HUDEP-2 (cell line): ENCODE measurements at regions not wholly inside any gene's neighbourhood (a gene's known extent, or its start where the extent isn't known, plus 50 kb on each side); places are given as distances from the start of the nearest gene placed in this dataset.

ENCODE experiments used
- DNase-seq, 76 experiments: peaks; one replicate each; lab custom pipeline; 2025; ENCODE audit not compliant: unreplicated experiment in 76 of 76; lab: John Stamatoyannopoulos, UW

DNA sequence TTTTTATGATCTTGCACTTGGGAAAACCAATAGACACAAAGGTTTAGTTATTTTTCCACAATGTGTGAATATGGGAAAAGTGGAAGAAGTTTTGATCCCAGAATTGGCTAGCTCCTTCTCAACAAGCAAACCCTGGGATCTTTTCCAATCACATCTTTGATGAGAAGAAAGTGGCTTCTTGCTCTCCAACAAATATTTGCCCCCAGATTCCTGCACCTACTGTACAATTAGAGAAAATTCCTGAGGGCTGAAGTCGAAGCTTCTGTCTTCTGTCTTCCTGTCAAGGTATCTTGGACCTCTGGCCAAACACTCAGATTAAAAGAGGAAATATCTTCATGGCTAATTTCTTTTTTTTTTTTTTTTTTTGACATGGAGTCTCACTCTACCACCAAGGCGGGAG lies 113.1 kb upstream of the SLC45A1 start:
- no peak for DNase-seq

DNA sequence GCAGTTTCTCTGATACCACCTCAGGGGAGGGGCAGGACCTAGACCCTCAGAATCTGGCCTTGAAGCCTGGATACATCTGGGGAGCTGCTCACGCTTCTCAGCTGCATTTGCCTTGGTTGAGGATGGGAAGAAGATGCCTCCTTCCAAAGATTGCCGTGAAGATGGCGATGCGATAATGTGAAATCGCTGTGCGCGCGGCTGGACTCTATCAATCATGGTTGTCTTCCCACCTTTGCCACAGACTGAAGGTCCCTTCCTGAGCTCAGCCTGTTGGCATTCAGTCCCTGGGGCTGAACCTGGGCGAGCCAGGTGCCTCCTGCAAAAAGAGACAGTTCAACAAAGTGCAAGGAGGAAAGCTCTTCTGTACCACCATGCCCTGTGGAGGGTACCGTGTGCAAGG lies 114.4 kb upstream of the SLC45A1 start:
- DNase-seq: no peak

- DNase-seq: no peak
Measured at GRCh38 chr1:8203056-8203455, 114.9 kb upstream of the SLC45A1 start.

DNA sequence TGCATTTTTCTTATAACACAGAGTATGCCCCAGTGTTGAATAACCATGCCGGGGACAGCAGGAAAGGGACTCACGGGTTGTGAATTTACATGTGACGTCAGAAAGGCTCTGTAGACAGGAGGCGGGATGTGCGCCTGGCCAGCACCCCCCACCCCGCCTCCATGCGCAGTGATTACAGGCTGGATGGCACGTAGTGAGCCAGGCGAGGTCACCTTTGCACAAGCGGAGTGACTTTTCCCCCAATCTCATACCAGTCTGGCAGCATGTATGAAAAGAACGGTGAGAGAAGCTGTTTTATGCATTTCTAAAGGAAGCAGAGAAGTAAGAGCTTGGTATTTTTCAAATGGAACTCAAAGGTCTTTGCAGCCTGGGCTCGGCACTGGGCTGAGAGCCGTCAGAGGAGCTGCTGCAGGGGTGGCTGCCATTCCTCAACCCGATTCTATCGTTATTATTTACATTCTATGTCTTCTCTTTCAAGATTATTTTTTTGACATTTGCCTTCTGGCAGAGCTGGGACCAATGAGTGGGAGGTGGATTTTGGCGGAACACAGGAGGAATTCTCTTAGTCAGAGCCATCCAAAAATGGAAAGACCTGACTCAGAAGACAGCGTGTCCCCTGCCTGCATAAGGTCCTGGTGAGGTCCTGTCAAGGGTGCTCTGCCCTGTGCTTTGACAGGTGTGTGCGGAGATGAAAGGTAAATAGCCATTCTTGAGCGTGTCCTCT lies 115.6 kb upstream of the SLC45A1 start:
- DNase-seq: no peak

- no peak for DNase-seq
Measured at GRCh38 chr1:8201331-8201861, 116.5 kb upstream of the SLC45A1 start.

DNA sequence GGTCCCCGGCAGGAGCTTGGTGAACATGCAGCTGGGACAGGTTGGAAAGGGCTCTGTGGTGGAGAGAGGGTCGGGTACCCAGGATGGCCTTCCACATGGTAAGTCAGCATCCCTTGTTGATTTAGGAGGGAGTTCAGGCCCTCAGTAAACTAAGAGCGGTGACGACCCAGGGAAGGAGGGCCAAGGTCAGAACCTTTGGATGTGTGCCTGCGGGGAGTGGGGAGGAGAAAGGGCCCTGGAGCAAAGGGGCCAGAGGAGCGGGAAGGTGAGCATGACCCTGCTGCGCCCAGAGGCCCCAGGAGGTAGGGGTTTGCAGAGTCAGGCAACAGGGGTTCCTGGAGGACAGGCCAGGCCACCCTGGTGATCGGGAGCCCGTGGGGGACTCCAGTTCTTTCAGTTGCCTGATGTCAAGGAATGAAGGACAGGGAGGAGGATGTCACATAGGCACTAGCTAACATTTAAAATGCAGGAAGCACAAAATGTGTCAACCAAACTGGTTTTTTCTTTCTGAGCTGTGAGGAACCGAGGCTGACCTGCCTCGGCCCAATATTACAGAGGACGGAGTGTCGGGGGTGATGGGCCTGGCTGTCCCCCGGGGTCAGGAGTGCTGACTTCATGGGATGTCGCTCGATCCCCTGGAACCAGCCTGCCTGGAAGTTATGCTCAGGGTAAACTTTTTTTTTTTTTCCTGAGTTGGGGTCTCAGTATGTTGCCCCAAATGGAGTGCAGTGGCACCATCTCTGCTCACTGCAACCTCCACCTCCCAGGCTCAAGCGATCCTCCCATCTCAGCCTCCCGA lies 117.4 kb upstream of the SLC45A1 start:
- no peak for DNase-seq

DNA sequence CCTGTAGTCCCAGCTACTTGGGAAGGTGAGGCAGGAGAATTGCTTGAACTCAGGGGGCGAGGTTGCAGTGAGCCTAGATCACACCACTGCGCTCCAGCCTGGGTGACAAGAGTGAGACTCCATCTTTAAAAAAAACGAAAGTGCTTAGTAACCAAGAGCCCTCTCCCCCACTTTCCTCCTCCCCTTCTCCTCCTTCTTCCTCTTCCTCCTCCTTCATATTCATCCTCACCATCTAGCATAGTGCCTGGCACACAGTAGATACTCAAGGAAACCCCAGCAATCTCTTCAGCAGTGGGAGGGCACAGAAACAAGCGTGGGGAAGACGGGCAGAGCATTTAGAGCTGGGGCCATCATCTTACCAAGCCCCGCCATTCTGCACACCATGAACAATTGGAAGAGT lies 119.4 kb upstream of the SLC45A1 start:
- DNase-seq: no peak

DNA sequence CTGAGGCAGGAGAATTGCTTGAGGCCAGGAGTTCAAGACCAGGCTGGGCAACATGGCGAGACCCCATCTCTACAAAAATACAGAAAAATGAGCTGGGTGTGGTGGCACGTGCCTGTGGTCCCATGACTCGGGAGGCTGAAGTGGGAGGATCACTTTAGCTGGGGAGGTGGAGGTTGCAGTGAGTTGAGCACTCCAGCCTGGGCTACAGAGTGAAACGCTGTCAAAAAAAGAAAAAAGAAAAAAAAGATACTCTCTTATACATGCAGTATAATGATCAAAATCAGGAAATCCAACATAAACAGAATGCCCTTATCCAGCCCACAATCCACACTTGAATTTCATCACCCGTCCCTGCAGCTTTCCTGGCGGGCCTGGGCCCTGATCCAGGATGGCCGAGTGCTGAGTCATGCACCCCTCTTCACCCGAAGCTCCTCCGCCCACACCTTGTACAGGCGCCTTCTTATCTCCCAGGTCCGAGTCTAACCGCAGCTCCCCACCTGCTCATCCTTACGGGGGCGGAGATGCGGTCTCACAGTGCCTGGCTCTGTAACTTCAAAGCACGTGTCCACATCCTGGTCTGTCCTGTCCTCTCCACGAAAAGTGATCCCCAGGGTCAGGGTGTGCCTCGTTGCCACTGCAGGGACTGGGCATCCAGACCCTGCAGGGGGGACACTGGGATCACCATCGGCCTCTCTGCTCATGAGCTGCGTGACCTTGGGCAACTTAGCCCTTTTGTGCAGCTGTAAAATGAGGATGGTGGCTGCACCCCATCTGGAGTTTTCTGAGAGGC lies 120.2 kb upstream of the SLC45A1 start:
- peak in 75 of 76 experiments; percentile 9 to 93 (median 80) for DNase-seq

- no peak for DNase-seq
Measured at GRCh38 chr1:8194481-8195227, 123.3 kb upstream of the SLC45A1 start.

DNA sequence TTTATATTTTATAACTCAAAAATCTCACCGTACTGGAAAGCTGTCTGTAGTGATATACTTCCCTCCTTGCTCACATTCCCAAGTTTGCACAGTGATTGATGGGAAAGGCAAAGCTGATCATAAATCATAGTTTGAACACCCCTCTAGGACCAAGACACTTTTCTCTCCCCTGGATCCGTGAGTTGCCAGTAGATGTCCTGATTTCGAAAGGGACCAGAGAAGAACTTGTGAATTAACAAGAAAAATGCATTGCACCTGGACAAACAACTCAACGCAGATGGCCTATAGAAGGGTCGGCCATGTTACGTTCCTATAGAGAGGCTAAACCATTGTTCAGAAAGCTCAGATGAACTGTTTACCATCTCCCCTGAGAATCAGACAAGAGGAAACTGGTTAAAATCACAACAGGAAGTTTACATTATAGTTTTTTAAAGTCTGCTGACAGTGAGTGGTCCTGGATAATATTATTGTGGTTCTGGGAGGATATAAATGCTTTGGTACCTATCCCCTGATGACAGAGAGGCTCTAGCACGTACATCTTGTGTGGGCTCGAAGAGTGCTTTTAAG lies 124.0 kb upstream of the SLC45A1 start:
- DNase-seq: no peak

DNA sequence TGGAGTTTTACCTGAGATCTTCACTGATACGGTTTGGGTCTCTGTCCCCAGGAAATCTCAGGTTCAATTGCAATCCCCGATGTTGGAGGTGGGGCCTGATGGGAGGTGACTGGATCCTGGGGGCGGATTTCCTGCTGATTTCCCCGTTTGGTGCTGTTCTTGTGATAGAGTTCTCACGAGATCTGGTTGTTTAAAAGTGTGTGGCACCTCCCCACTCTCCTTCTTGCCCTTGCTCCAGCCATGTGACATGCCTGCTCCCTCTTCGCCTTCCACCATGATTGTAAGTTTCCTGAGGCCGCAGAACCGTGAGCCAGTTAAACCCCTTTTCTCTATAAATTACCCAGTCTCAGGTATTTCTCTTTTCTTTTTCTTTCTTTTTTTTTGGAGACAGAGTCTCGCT lies 126.4 kb upstream of the SLC45A1 start:
- DNase-seq: no peak

GRCh38 chr1:8189931-8190483 lies 127.9 kb upstream of the SLC45A1 start:
- no peak for DNase-seq

DNA sequence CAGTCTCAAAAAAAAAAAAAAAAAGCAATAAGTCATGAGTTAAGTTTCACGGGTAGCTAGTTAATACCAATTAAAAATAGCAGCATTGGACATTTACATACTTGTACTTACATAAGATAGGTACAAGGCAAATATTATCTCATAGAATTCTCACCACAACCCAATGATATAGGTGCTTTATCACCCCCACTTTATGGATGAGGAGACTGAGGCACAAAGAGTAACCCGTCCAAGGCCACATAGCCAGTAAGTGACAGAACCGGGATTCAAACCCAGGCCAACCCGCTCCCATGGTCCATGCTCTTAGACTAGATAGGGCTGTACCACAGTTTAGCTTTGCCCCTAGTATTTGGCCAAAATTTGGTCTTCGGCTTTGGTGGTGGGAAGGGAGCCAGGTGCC lies 132.5 kb upstream of the SLC45A1 start:
- no peak for DNase-seq

DNA sequence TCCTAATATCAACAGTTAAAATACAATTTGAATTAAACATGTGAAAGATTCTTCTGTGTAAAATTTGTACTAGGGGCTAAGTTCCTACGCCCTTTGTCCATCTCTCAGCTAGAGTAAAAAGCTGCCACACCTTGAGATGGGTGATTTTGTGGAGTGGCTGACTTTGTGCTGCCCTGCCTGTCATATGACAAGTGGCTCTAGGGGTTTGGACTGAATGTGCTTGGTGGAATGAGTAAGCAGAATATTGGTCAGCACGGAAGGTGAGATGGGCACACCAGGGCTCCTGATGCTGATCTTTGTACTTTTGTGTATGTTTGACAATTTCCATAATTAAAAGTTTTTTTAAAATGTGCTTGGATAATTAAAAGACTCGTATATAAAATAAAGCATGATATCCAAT lies 133.6 kb upstream of the SLC45A1 start:
- peak in 22 of 76 experiments; percentile 2 to 51 (median 20) for DNase-seq

- DNase-seq: peak in 11 of 76 experiments; percentile 8 to 63 (median 29)
Measured at GRCh38 chr1:8182034-8182761, 135.7 kb upstream of the SLC45A1 start.

GRCh38 chr1:8179132-8179793 lies 138.7 kb upstream of the SLC45A1 start:
- no peak for DNase-seq

GRCh38 chr1:8176279-8176678 lies 141.6 kb upstream of the SLC45A1 start:
- DNase-seq: no peak

DNA sequence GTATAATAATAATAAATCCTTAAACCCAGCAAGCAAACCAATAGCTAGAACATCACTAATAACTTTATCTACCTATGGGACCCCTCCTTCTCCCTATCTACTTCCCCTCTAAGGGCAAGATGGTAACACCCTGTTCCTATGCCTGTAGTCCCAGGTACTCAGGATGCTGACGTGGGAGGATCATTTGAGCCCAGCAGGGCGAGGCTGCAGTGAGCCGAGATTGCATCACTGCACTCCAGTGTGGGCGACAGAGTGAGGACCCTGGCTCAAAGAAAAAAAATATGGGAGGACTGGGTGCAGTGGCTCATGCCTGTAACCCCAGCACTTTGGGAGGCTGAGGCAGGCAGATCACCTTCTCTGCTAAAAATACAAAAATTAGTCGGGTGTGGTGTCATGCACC lies 143.1 kb upstream of the SLC45A1 start:
- DNase-seq: no peak
